Caco-2 (cell line): ENCODE measurements at regions not wholly inside any gene's neighbourhood (a gene's known extent, or its start where the extent isn't known, plus 50 kb on each side); places are given as distances from the start of the nearest gene placed in this dataset.

Experiments
- BruUV-seq: library from RNA; stranded (reverse); fragments of 400-500 nt; replicated peaks from 2 replicates; lab custom pipeline; 2021; lab: Mats Ljungman, UMichigan
- CTCF ChIA-PET: fragments of 300-600 bp; sonication (Branson Sonifier 250); formaldehyde crosslinking; loops from one replicate; lab custom pipeline; 2022; ENCODE audit warnings: antibody characterized with exemption; lab: Charles Lee
- POLR2A ChIA-PET: fragments of 300-600 bp; sonication (Branson Sonifier 250); formaldehyde crosslinking; loops from one replicate; lab custom pipeline; 2022; ENCODE audit warnings: antibody characterized with exemption; lab: Charles Lee
- DNase-seq, 2 experiments: peaks; one replicate each; pipeline versions ENCODE4 v3.0.0 to v3.0.0-alpha.2; 2020 to 2022
- H3K27me3 ChIP-seq: replicated peaks from 2 replicates; pipeline ENCODE4 v1.6.0; 2011; ENCODE audit warnings: low read length; ENCODE audit not compliant: control insufficient read depth, insufficient read depth
- H3K36me3 ChIP-seq: 2 replicates; pipeline ENCODE4 v1.5.1; 2011; ENCODE audit warnings: low read length; ENCODE audit not compliant: control insufficient read depth, insufficient read depth
- H3K4me1 ChIP-seq: fragments of 250-450 bp; sonication (Bioruptor Pico); 2 replicates; pipeline ENCODE4 v1.5.1; 2020; ENCODE audit warnings: mild to moderate bottlenecking
- H3K4me3 ChIP-seq: 2 replicates; pipeline ENCODE4 v1.5.1; 2011; ENCODE audit warnings: low read depth, mild to moderate bottlenecking, control low read depth, low read length
- H3K9me3 ChIP-seq: fragments of 250-450 bp; sonication (Bioruptor Pico); 2 replicates; pipeline ENCODE4 v1.5.1; 2020; ENCODE audit warnings: mild to moderate bottlenecking, moderate library complexity
- H3K27ac Mint-ChIP-seq: one replicate; pipeline ENCODE4 v1.8.0; 2022; ENCODE audit warnings: mixed read lengths; ENCODE audit not compliant: unreplicated experiment
- H3K27me3 Mint-ChIP-seq: one replicate; pipeline ENCODE4 v1.8.0; 2022; ENCODE audit warnings: mixed read lengths; ENCODE audit not compliant: insufficient read depth, unreplicated experiment
- H3K36me3 Mint-ChIP-seq: one replicate; pipeline ENCODE4 v1.8.0; 2022; ENCODE audit warnings: mild to moderate bottlenecking, mixed read lengths; ENCODE audit not compliant: insufficient read depth, unreplicated experiment
- H3K4me1 Mint-ChIP-seq: one replicate; pipeline ENCODE4 v1.8.0; 2022; ENCODE audit warnings: low read depth, mixed read lengths; ENCODE audit not compliant: unreplicated experiment
- H3K4me3 Mint-ChIP-seq: one replicate; pipeline ENCODE4 v1.8.0; 2022; ENCODE audit warnings: mild to moderate bottlenecking, moderate library complexity, mixed read lengths; ENCODE audit not compliant: unreplicated experiment
- H3K9me3 Mint-ChIP-seq: one replicate; pipeline ENCODE4 v1.8.0; 2022; ENCODE audit warnings: mixed read lengths; ENCODE audit not compliant: unreplicated experiment
- CTCF ChIP-seq, 2 experiments: fragments of 200-600 bp in 1 of 2; IDR thresholded peaks; 1 replicate in 1 of 2; 2 replicates in 1 of 2; pipeline versions ENCODE4 v1.5.1 to v1.8.0; 2011 to 2022; ENCODE audit warnings: antibody characterized with exemption in 1 of 2, control low read depth in 1 of 2, inconsistent platforms in 1 of 2, low read depth in 1 of 2, low read length in 1 of 2, mild to moderate bottlenecking in 1 of 2, moderate library complexity in 1 of 2; ENCODE audit not compliant: insufficient read depth in 1 of 2, severe bottlenecking in 1 of 2, unreplicated experiment in 1 of 2
- intact Hi-C: fragments of 100-400 bp; cut with micrococcal nuclease; formaldehyde crosslinking; loops from one replicate; pipeline ENCODE4 v1.10.0; 2022; ENCODE audit not compliant: unreplicated experiment

GRCh38 chr20:39094391-39094790 lies 132.2 kb downstream of the DHX35 start:
- no peak overlapping the region for H3K4me3 ChIP-seq
- peaks cover 15% of the 10 kb centered on the region for H3K9me3 Mint-ChIP-seq
- H3K4me3 Mint-ChIP-seq: no peak overlapping the region
- H3K27ac Mint-ChIP-seq: no peak overlapping the region
- no peak for DNase-seq
- intact Hi-C loops: no loop called here
- H3K36me3 ChIP-seq: no peaks in the 10 kb centered on the region
- H3K9me3 ChIP-seq: peaks cover 9% of the 10 kb centered on the region
- peaks cover 12% of the 10 kb centered on the region for H3K36me3 Mint-ChIP-seq
- H3K4me1 ChIP-seq: no peaks in the 10 kb centered on the region
- no peaks in the 10 kb centered on the region for H3K4me1 Mint-ChIP-seq
- CTCF ChIA-PET: no interaction called here
- POLR2A ChIA-PET: no interaction called here
- peaks cover 4% of the 10 kb centered on the region; the same call in 1 of the 2 replicates for H3K27me3 ChIP-seq
- BruUV-seq: no TSS peak
- no peak for TF ChIP-seq CTCF (IDR thresholded peaks at IDR 0.05; ENCODE audit: insufficient read depth in 1 of 2, low read depth in 1 of 2, low read length in 1 of 2, severe bottlenecking in 1 of 2, unreplicated experiment in 1 of 2)
- H3K27me3 Mint-ChIP-seq: peaks cover 20% of the 10 kb centered on the region

DNA sequence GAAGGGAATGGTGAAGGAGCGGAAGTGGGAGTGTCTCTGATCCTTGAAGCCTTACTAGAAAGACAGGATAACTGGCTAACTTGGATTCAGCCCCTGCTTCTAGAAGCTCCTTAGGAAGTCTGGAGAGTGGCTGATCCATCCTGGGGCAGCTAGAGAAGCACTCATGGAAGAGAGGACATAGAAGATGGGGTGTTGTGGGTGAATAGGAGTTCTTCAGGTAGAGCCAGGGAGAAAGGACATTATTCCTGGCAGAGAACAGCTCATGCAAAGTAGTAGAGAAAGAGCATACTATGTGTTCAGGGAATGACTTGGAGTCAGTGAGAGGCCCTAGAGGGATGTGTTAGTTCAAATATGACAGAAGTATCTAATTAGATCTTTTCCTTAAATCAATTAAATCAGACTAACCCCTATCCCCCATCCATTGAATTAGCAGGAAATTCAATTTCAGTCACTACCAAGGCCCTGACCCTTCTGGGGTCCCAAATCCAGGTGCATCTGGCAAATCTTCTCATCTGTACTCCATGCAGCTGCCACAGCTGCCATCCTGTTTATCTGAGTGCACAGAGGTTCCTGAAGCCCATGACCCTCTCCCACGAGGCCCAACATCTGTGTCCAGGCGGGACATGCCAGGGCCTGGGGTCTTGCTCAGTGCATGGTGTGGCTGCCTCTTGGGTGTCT lies 130.7 kb downstream of the DHX35 start:
- 0 out of 2 replicates have a peak, but pooled peaks cover 1% of the 10 kb centered on the region for H3K27me3 ChIP-seq
- H3K27ac Mint-ChIP-seq: no peak overlapping the region
- DNase-seq: no peak
- no peak for TF ChIP-seq CTCF (IDR thresholded peaks at IDR 0.05; ENCODE audit: insufficient read depth in 1 of 2, low read depth in 1 of 2, low read length in 1 of 2, severe bottlenecking in 1 of 2, unreplicated experiment in 1 of 2)
- peaks cover 26% of the 10 kb centered on the region for H3K36me3 Mint-ChIP-seq
- no peaks in the 10 kb centered on the region for H3K4me1 Mint-ChIP-seq
- CTCF ChIA-PET: interaction anchor here (1.6 kb wide), 1 partner anchor 12 kb away, joined by 5 read pairs; no protein-coding TSS in a partner anchor
- H3K36me3 ChIP-seq: no peaks in the 10 kb centered on the region
- H3K9me3 Mint-ChIP-seq: peaks cover 28% of the 10 kb centered on the region
- POLR2A ChIA-PET: no interaction called here
- H3K9me3 ChIP-seq: peaks cover 19% of the 10 kb centered on the region
- peaks cover 21% of the 10 kb centered on the region for H3K27me3 Mint-ChIP-seq
- no peaks in the 10 kb centered on the region for H3K4me1 ChIP-seq
- no peak overlapping the region for H3K4me3 ChIP-seq
- BruUV-seq: no TSS peak
- intact Hi-C loops: no loop called here
- no peak overlapping the region for H3K4me3 Mint-ChIP-seq

DNA sequence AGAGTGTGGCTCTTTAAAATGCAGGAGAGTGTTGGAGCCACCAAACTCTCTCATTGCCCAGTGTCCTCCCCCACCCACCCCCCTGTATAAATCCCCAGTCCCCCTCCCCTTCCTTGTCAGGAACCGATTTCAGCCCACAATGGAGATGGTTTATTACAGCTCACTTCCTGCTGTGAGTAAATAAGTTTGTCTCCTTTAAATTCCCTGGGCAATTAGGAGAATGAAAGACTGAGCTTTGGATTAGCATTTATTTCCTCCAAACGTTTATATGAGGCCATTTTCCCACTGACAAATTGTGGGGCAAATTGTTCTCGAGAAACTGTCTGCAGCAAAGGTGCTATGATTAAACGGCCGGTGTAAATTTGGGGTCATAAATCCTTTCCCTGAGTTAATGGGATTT lies 128.8 kb downstream of the DHX35 start:
- POLR2A ChIA-PET: no interaction called here
- peaks cover 11% of the 10 kb centered on the region for H3K27me3 Mint-ChIP-seq
- H3K27ac Mint-ChIP-seq: no peak overlapping the region

More for the DNA sequence above, 128.8 kb downstream of the DHX35 start:
- DNase-seq: no peak
- no TSS peak for BruUV-seq
- Histone ChIP-seq H3K36me3 (no peaks in the 10 kb centered on the region), H3K4me1 (no peaks in the 10 kb centered on the region), H3K27me3 (0 out of 2 replicates have a peak, but pooled peaks cover 1% of the 10 kb centered on the region), H3K9me3 (peaks cover 19% of the 10 kb centered on the region), H3K4me3 (no peak overlapping the region)
- TF ChIP-seq CTCF (IDR thresholded peaks at IDR 0.05; ENCODE audit: insufficient read depth in 1 of 2, low read depth in 1 of 2, low read length in 1 of 2, severe bottlenecking in 1 of 2, unreplicated experiment in 1 of 2): no peak
- Mint-ChIP-seq H3K4me1 (no peaks in the 10 kb centered on the region), H3K36me3 (peaks cover 26% of the 10 kb centered on the region), H3K9me3 (peaks cover 28% of the 10 kb centered on the region), H3K4me3 (no peak overlapping the region)
- CTCF ChIA-PET: no interaction called here
- intact Hi-C loops: no loop called here
